ENCODE measurements at regions not wholly inside any gene's neighbourhood (a gene's known extent, or its start where the extent isn't known, plus 50 kb on each side); places are given as distances from the start of the nearest gene placed in this dataset.
"Not testable (repeated sequence)": the region's sequence is repeated elsewhere in the genome, so short reads cannot be mapped to it uniquely, and the experiment has no call there.

DNA sequence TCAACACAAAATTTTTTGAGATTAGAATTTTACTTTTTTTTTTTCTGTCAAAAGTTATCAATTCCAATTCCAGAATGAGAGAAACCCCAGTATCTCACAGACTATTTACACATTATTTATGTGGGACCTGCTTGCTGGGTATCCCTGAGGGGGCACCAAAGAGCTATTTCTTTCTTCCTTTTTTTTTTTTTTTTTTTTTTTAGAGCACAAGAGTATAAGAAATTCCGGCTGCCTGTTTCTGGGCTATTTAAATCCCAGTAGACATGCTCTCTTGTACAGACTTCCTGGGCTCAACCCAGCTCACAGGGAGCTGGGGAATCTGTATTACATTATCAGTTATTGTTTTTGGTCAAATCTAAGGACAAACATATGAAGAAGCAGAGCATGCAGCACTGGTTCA is 156.9 kb upstream of the NBPF9 start:
- not testable (repeated sequence) for H3K36me3 ChIP-seq (ENCODE audit: control insufficient read depth, insufficient read depth, low read length); H3K9me3 ChIP-seq (ENCODE audit: control insufficient read depth, insufficient read depth, low read depth, low read length); H3K27me3 ChIP-seq (ENCODE audit: control insufficient read depth, insufficient read depth, low read length); H3K9ac ChIP-seq (ENCODE audit: insufficient read depth, low read length); H2AFZ ChIP-seq (ENCODE audit: low read length); H4K20me1 ChIP-seq (ENCODE audit: control insufficient read depth, extremely low read depth, insufficient read depth, low read length); H3K4me2 ChIP-seq (ENCODE audit: extremely low read depth, insufficient read depth, low read length); H3K4me1 ChIP-seq (ENCODE audit: control insufficient read depth, extremely low read depth, insufficient read depth, low read length); H3K79me2 ChIP-seq (ENCODE audit: control insufficient read depth, insufficient read depth, low read length); DNase-seq (ENCODE audit: low read depth in 2 of 2); H3K27ac ChIP-seq (ENCODE audit: insufficient read depth, low read length); H3K4me3 ChIP-seq (replicated peaks in 1 of 4; ENCODE audit: control extremely low read depth in 1 of 4, insufficient read depth in 1 of 4, low read depth in 3 of 4, low read length in 4 of 4)

GRCh38 chr1:149260736-149261340 is 157.5 kb upstream of the NBPF9 start:
- not testable (repeated sequence) for H3K27ac ChIP-seq (ENCODE audit: insufficient read depth, low read length); H3K4me2 ChIP-seq (ENCODE audit: extremely low read depth, insufficient read depth, low read length); H3K36me3 ChIP-seq (ENCODE audit: control insufficient read depth, insufficient read depth, low read length); DNase-seq (ENCODE audit: low read depth in 2 of 2); H4K20me1 ChIP-seq (ENCODE audit: control insufficient read depth, extremely low read depth, insufficient read depth, low read length); H3K27me3 ChIP-seq (ENCODE audit: control insufficient read depth, insufficient read depth, low read length); H3K4me1 ChIP-seq (ENCODE audit: control insufficient read depth, extremely low read depth, insufficient read depth, low read length); H3K79me2 ChIP-seq (ENCODE audit: control insufficient read depth, insufficient read depth, low read length); H3K4me3 ChIP-seq (replicated peaks in 1 of 4; ENCODE audit: control extremely low read depth in 1 of 4, insufficient read depth in 1 of 4, low read depth in 3 of 4, low read length in 4 of 4); H3K9me3 ChIP-seq (ENCODE audit: control insufficient read depth, insufficient read depth, low read depth, low read length); H3K9ac ChIP-seq (ENCODE audit: insufficient read depth, low read length); H2AFZ ChIP-seq (ENCODE audit: low read length)

- H3K27me3 ChIP-seq (ENCODE audit: control insufficient read depth, insufficient read depth, low read length); H4K20me1 ChIP-seq (ENCODE audit: control insufficient read depth, extremely low read depth, insufficient read depth, low read length); H2AFZ ChIP-seq (ENCODE audit: low read length); H3K9me3 ChIP-seq (ENCODE audit: control insufficient read depth, insufficient read depth, low read depth, low read length); H3K27ac ChIP-seq (ENCODE audit: insufficient read depth, low read length); H3K79me2 ChIP-seq (ENCODE audit: control insufficient read depth, insufficient read depth, low read length); H3K4me2 ChIP-seq (ENCODE audit: extremely low read depth, insufficient read depth, low read length); DNase-seq (ENCODE audit: low read depth in 2 of 2); H3K9ac ChIP-seq (ENCODE audit: insufficient read depth, low read length); H3K4me1 ChIP-seq (ENCODE audit: control insufficient read depth, extremely low read depth, insufficient read depth, low read length); H3K36me3 ChIP-seq (ENCODE audit: control insufficient read depth, insufficient read depth, low read length); H3K4me3 ChIP-seq (replicated peaks in 1 of 4; ENCODE audit: control extremely low read depth in 1 of 4, insufficient read depth in 1 of 4, low read depth in 3 of 4, low read length in 4 of 4): not testable (repeated sequence)
Measured at GRCh38 chr1:149267287-149267686, 163.9 kb upstream of the NBPF9 start.

DNA sequence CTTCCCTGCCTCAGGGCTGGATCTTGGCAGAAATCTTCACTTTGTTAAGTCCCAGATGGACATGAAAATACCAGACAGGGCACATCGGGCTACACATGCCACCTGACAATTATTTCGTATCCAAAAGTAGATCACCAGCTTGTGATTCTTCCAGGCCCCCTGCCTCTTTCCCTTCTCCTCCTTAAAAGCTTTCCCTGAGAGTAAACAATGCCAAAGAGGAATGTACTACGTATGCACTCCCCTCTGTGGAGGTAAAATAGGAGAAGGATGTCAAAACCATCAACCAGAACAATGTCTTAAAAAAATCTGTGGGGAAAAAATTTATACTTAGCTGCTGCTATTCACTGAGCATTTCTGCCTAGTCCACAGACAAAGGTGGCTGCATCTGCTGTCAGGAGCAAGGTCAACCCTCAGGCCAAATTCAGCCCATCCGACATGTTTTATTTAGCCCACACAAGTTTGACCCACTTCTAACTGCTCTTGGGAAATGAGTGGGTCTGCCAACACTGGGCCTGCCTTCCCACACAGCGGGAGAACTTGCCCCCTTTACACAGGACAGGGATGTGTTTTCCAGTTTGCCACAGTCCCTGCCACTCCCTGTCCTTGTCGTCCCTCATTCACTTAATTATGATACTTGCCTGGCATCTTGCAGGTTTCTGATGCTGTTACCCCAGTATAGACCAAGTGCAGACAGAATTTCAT is 165.8 kb upstream of the NBPF9 start:
- not testable (repeated sequence) for DNase-seq (ENCODE audit: low read depth in 2 of 2); H3K9me3 ChIP-seq (ENCODE audit: control insufficient read depth, insufficient read depth, low read depth, low read length); H3K27me3 ChIP-seq (ENCODE audit: control insufficient read depth, insufficient read depth, low read length)

DNA sequence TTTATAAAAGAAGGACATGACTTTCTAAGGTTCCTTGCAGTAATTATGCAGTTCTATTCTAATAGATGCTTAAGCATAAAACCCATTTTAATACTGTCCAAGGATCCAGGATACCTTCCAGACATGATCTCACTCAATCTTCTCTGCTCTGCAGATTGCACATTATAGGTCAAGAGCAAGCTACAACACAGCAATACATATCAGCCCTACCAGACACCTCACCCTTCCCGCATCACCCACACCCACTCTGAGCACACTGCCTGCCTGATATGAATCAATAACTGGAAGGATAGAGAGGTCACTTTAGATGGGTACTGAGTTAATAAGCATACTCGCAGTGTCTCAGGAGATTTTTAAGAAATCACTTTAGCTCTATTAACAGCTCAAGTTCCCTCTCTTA is 166.5 kb upstream of the NBPF9 start:
- H3K4me1 ChIP-seq (ENCODE audit: control insufficient read depth, extremely low read depth, insufficient read depth, low read length); H3K36me3 ChIP-seq (ENCODE audit: control insufficient read depth, insufficient read depth, low read length); H2AFZ ChIP-seq (ENCODE audit: low read length); H3K4me2 ChIP-seq (ENCODE audit: extremely low read depth, insufficient read depth, low read length); DNase-seq (ENCODE audit: low read depth in 2 of 2); H3K4me3 ChIP-seq (replicated peaks in 1 of 4; ENCODE audit: control extremely low read depth in 1 of 4, insufficient read depth in 1 of 4, low read depth in 3 of 4, low read length in 4 of 4); H3K9ac ChIP-seq (ENCODE audit: insufficient read depth, low read length); H3K27me3 ChIP-seq (ENCODE audit: control insufficient read depth, insufficient read depth, low read length); H3K79me2 ChIP-seq (ENCODE audit: control insufficient read depth, insufficient read depth, low read length); H3K9me3 ChIP-seq (ENCODE audit: control insufficient read depth, insufficient read depth, low read depth, low read length); H4K20me1 ChIP-seq (ENCODE audit: control insufficient read depth, extremely low read depth, insufficient read depth, low read length); H3K27ac ChIP-seq (ENCODE audit: insufficient read depth, low read length): not testable (repeated sequence)

More for the DNA sequence above, 165.8 kb upstream of the NBPF9 start:
- H3K4me3 ChIP-seq (replicated peaks in 1 of 4; ENCODE audit: control extremely low read depth in 1 of 4, insufficient read depth in 1 of 4, low read depth in 3 of 4, low read length in 4 of 4); H2AFZ ChIP-seq (ENCODE audit: low read length); H4K20me1 ChIP-seq (ENCODE audit: control insufficient read depth, extremely low read depth, insufficient read depth, low read length); H3K36me3 ChIP-seq (ENCODE audit: control insufficient read depth, insufficient read depth, low read length); H3K4me2 ChIP-seq (ENCODE audit: extremely low read depth, insufficient read depth, low read length); H3K27ac ChIP-seq (ENCODE audit: insufficient read depth, low read length); H3K9ac ChIP-seq (ENCODE audit: insufficient read depth, low read length); H3K79me2 ChIP-seq (ENCODE audit: control insufficient read depth, insufficient read depth, low read length); H3K4me1 ChIP-seq (ENCODE audit: control insufficient read depth, extremely low read depth, insufficient read depth, low read length): not testable (repeated sequence)

GRCh38 chr1:149274493-149274892 is 171.1 kb upstream of the NBPF9 start:
- H4K20me1 ChIP-seq (ENCODE audit: control insufficient read depth, extremely low read depth, insufficient read depth, low read length); H3K27me3 ChIP-seq (ENCODE audit: control insufficient read depth, insufficient read depth, low read length); H3K36me3 ChIP-seq (ENCODE audit: control insufficient read depth, insufficient read depth, low read length); H3K4me2 ChIP-seq (ENCODE audit: extremely low read depth, insufficient read depth, low read length); H3K27ac ChIP-seq (ENCODE audit: insufficient read depth, low read length); H3K9ac ChIP-seq (ENCODE audit: insufficient read depth, low read length); H3K79me2 ChIP-seq (ENCODE audit: control insufficient read depth, insufficient read depth, low read length); H3K4me3 ChIP-seq (replicated peaks in 1 of 4; ENCODE audit: control extremely low read depth in 1 of 4, insufficient read depth in 1 of 4, low read depth in 3 of 4, low read length in 4 of 4); DNase-seq (ENCODE audit: low read depth in 2 of 2); H3K9me3 ChIP-seq (ENCODE audit: control insufficient read depth, insufficient read depth, low read depth, low read length); H3K4me1 ChIP-seq (ENCODE audit: control insufficient read depth, extremely low read depth, insufficient read depth, low read length); H2AFZ ChIP-seq (ENCODE audit: low read length): not testable (repeated sequence)

DNA sequence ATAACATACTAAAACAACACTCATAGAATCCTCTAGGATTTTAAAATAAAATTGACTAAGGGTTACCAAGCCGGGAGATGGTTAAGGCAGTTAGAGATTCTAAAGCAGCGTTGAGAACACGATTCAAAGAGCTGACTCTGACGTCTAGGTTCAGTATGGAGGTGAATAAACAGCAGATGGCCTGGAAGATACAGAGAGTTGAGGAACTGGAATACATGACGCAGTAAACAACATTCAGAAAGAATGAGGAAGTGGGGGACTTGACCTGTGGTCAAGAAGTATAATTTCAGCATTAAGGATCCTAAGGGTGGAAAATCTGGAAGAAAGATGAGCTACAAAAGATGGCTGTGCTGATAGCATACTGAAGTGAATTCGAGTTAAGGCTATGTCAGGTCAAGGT is 172.5 kb upstream of the NBPF9 start:
- H3K36me3 ChIP-seq (ENCODE audit: control insufficient read depth, insufficient read depth, low read length); H3K27ac ChIP-seq (ENCODE audit: insufficient read depth, low read length); H3K4me3 ChIP-seq (replicated peaks in 1 of 4; ENCODE audit: control extremely low read depth in 1 of 4, insufficient read depth in 1 of 4, low read depth in 3 of 4, low read length in 4 of 4); H2AFZ ChIP-seq (ENCODE audit: low read length); H3K9me3 ChIP-seq (ENCODE audit: control insufficient read depth, insufficient read depth, low read depth, low read length); H3K27me3 ChIP-seq (ENCODE audit: control insufficient read depth, insufficient read depth, low read length); H3K9ac ChIP-seq (ENCODE audit: insufficient read depth, low read length); H3K4me2 ChIP-seq (ENCODE audit: extremely low read depth, insufficient read depth, low read length); H3K79me2 ChIP-seq (ENCODE audit: control insufficient read depth, insufficient read depth, low read length); DNase-seq (ENCODE audit: low read depth in 2 of 2); H3K4me1 ChIP-seq (ENCODE audit: control insufficient read depth, extremely low read depth, insufficient read depth, low read length); H4K20me1 ChIP-seq (ENCODE audit: control insufficient read depth, extremely low read depth, insufficient read depth, low read length): not testable (repeated sequence)

All from fibroblast of lung (primary cell).